GM06990 (cell line): ENCODE measurements at regions not wholly inside any gene's neighbourhood (a gene's known extent, or its start where the extent isn't known, plus 50 kb on each side); places are given as distances from the start of the nearest gene placed in this dataset.

Experiments used
- DNase-seq: peaks from one replicate; pipeline ENCODE4 v3.0.0-alpha.2; 2011; ENCODE audit not compliant: insufficient read length; ENCODE audit errors: extremely low read depth
- H3K27me3 ChIP-seq: replicated peaks from 2 replicates; pipeline ENCODE4 v1.6.0; 2011; ENCODE audit warnings: low read length; ENCODE audit not compliant: control insufficient read depth, insufficient read depth
- H3K36me3 ChIP-seq: 2 replicates; pipeline ENCODE4 v1.5.1; 2011; ENCODE audit warnings: low read length; ENCODE audit not compliant: control insufficient read depth, insufficient read depth
- H3K4me3 ChIP-seq: replicated peaks from 2 replicates; pipeline ENCODE4 v1.5.1; 2011; ENCODE audit warnings: low read depth, mild to moderate bottlenecking, control low read depth, low read length
- TF ChIP-seq, protein P1 (sequence below): IDR thresholded peaks from 2 replicates; pipeline ENCODE4 v1.5.1; 2011; ENCODE audit warnings: low read length, control low read depth, mild to moderate bottlenecking, inconsistent platforms; ENCODE audit not compliant: insufficient read depth, poor library complexity, severe bottlenecking

GRCh38 chr13:80441968-80442367 lies 101.0 kb upstream of the SPRY2 start:
- Histone ChIP-seq H3K4me3 (no peak overlapping the region), H3K36me3 (no peaks in the 10 kb centered on the region), H3K27me3 (no peaks in the 10 kb centered on the region)
- TF ChIP-seq, protein P1, sequence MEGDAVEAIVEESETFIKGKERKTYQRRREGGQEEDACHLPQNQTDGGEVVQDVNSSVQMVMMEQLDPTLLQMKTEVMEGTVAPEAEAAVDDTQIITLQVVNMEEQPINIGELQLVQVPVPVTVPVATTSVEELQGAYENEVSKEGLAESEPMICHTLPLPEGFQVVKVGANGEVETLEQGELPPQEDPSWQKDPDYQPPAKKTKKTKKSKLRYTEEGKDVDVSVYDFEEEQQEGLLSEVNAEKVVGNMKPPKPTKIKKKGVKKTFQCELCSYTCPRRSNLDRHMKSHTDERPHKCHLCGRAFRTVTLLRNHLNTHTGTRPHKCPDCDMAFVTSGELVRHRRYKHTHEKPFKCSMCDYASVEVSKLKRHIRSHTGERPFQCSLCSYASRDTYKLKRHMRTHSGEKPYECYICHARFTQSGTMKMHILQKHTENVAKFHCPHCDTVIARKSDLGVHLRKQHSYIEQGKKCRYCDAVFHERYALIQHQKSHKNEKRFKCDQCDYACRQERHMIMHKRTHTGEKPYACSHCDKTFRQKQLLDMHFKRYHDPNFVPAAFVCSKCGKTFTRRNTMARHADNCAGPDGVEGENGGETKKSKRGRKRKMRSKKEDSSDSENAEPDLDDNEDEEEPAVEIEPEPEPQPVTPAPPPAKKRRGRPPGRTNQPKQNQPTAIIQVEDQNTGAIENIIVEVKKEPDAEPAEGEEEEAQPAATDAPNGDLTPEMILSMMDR, result no peak
- no peak for DNase-seq

GRCh38 chr13:80438521-80438920 lies 97.6 kb upstream of the SPRY2 start:
- Histone ChIP-seq H3K4me3 (no peak overlapping the region), H3K27me3 (no peaks in the 10 kb centered on the region), H3K36me3 (no peaks in the 10 kb centered on the region)
- TF ChIP-seq, protein P1, result no peak
- DNase-seq, result no peak

DNA sequence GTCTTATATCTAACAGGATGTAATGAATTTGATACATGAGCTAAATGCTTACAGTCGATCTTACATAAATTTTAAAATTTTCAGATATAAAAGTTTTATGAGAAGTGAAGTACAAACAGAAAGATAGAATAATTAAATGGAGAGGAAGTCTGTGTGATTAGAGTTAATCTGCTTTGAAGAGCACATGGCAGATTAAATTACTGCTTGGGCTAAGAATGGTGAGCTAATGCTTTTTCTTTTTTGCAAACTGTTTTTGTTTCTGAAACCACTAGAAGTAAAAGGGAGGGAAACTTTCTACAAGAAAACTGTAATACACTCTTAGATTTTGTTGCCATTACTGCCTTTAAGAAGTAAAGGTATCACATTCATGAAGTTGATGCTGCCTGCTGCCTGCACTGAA lies 96.3 kb upstream of the SPRY2 start:
- no peak for DNase-seq
- TF ChIP-seq, protein P1, result no peak
- H3K27me3 ChIP-seq, result no peaks in the 10 kb centered on the region
- no peaks in the 10 kb centered on the region for H3K36me3 ChIP-seq
- H3K4me3 ChIP-seq, result no peak overlapping the region

DNA sequence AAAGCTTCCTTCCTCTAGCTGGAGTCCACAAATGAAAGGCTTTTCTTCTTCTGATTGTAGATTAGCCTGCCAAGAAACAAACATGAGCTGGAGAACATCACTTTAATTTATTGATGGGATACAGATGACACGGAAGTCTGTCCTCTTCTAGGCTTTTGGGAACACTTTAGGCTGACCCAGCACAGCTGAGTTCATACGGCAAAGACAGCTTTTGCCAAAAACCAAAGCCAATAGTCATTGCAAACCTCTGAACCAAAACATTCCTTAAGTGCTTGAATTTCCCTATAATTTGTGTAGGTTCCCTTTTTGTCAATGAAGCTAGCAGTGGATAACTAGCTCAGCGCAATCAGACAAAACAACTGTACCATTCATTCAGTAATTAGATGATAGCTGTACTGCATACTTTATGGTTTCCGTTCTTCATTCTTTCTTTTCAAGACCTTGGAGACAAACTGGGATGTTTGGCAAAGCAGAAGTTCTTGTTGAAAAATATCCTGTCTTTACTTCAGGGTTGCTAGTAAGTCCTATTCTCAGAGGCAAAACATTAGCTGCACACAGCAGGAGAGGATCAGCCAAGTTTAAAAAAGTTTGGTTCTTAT lies 95.7 kb upstream of the SPRY2 start:
- TF ChIP-seq, protein P1, result no peak
- no peaks in the 10 kb centered on the region for H3K36me3 ChIP-seq
- DNase-seq, result no peak
- H3K27me3 ChIP-seq, result no peaks in the 10 kb centered on the region
- H3K4me3 ChIP-seq, result no peak overlapping the region

DNA sequence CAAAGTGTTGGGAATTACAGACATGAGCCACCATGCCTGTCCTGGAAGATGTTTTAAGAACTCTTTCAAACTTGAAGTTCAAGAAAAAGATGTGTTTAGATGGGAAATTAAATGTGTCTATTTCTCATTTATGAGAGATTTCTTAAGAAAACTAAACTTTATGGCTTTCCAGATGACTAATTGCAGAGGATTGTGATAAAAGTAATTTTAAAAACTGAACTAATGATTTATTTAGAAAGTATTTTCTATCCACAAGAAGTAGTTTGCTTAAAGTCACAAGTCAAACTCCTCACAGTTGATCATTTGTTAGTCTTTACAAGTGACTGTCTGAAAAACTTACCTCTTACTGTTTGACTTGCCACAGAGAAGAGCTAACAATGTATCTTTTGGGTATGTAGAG lies 89.6 kb upstream of the SPRY2 start:
- no peaks in the 10 kb centered on the region for H3K27me3 ChIP-seq
- DNase-seq, result no peak

More for the DNA sequence above, 89.6 kb upstream of the SPRY2 start:
- TF ChIP-seq, protein P1, result no peak
- H3K4me3 ChIP-seq, result no peak overlapping the region
- H3K36me3 ChIP-seq, result no peaks in the 10 kb centered on the region
